A673 (cell line): ENCODE measurements at regions not wholly inside any gene's neighbourhood (a gene's known extent, or its start where the extent isn't known, plus 50 kb on each side); places are given as distances from the start of the nearest gene placed in this dataset.

Experiments
- BruUV-seq: library from RNA; stranded (reverse); fragments of 400-500 nt; replicated peaks from 2 replicates; lab custom pipeline; 2021; lab: Mats Ljungman, UMichigan
- CTCF ChIA-PET: fragments of 300-600 bp; sonication (Branson Sonifier 250); formaldehyde crosslinking; loops from one replicate; lab custom pipeline; 2022; ENCODE audit warnings: antibody characterized with exemption; lab: Charles Lee
- POLR2A ChIA-PET: fragments of 300-600 bp; sonication (Branson Sonifier 250); formaldehyde crosslinking; loops from one replicate; lab custom pipeline; 2022; ENCODE audit warnings: antibody characterized with exemption; ENCODE audit not compliant: low non-redundant PET; lab: Charles Lee
- DNase-seq: peaks from one replicate; pipeline ENCODE4 v3.0.0-alpha.2; 2015; ENCODE audit warnings: low spot score
- H3K27ac ChIP-seq: fragments of 200-600 bp; sonication (generic); 2 replicates; pipeline ENCODE4 v1.5.1; 2016; ENCODE audit warnings: mixed run types, low read depth, mild to moderate bottlenecking, mixed read lengths, antibody characterized with exemption, low read length; ENCODE audit not compliant: poor library complexity, severe bottlenecking
- H3K27me3 ChIP-seq: fragments of 200-600 bp; sonication (generic); replicated peaks from 2 replicates; pipeline ENCODE4 v1.6.1; 2017; ENCODE audit warnings: mixed run types, low read depth, mild to moderate bottlenecking, mixed read lengths, antibody characterized with exemption, low read length; ENCODE audit not compliant: insufficient read depth, poor library complexity
- H3K36me3 ChIP-seq: fragments of 200-600 bp; sonication (generic); 2 replicates; pipeline ENCODE4 v1.6.1; 2016; ENCODE audit warnings: mixed run types, mild to moderate bottlenecking, mixed read lengths, antibody characterized with exemption, low read length; ENCODE audit not compliant: insufficient read depth, poor library complexity, severe bottlenecking
- H3K4me1 ChIP-seq: fragments of 200-600 bp; sonication (generic); 2 replicates; pipeline ENCODE4 v1.6.1; 2017; ENCODE audit warnings: mixed run types, mild to moderate bottlenecking, mixed read lengths, antibody characterized with exemption, low read length; ENCODE audit not compliant: insufficient read depth, poor library complexity, severe bottlenecking
- H3K4me3 ChIP-seq: fragments of 200-600 bp; sonication (generic); 2 replicates; pipeline ENCODE4 v1.5.1; 2016; ENCODE audit warnings: low read depth, mixed run types, mild to moderate bottlenecking, mixed read lengths, low read length; ENCODE audit not compliant: poor library complexity, severe bottlenecking
- H3K9me3 ChIP-seq: fragments of 200-600 bp; sonication (generic); 2 replicates; pipeline ENCODE4 v1.6.1; 2016; ENCODE audit warnings: mixed run types, low read depth, mild to moderate bottlenecking, mixed read lengths, antibody characterized with exemption, low read length; ENCODE audit not compliant: poor library complexity, severe bottlenecking
- CTCF ChIP-seq: fragments of 300-800, 200-600 bp; sonication (generic); conservative IDR thresholded peaks from 2 replicates; pipeline ENCODE4 v1.5.1; 2017; ENCODE audit warnings: low read depth, mild to moderate bottlenecking, antibody characterized with exemption, low read length, moderate library complexity, mixed read lengths
- EZH2 ChIP-seq: fragments of 200-600 bp; sonication (generic); IDR thresholded peaks from 2 replicates; pipeline ENCODE4 v1.6.1; 2017; ENCODE audit warnings: borderline replicate concordance, low read depth, mild to moderate bottlenecking, mixed read lengths, antibody characterized with exemption, low read length; ENCODE audit not compliant: poor library complexity, severe bottlenecking
- intact Hi-C: fragments of 100-400 bp; cut with micrococcal nuclease; formaldehyde crosslinking; loops from one replicate; pipeline ENCODE4 v1.10.0; 2022; ENCODE audit not compliant: unreplicated experiment

GRCh38 chr13:86429756-86430155 is 630.5 kb upstream of the SLITRK6 start:
- POLR2A ChIA-PET, result no interaction called here

GRCh38 chr13:86438034-86438433 is 638.8 kb upstream of the SLITRK6 start:
- POLR2A ChIA-PET, result no interaction called here
- no peaks in the 10 kb centered on the region for H3K36me3 ChIP-seq
- H3K4me1 ChIP-seq, result no peaks in the 10 kb centered on the region
- no TSS peak for BruUV-seq
- no peak overlapping the region for H3K27ac ChIP-seq
- CTCF ChIA-PET, result no interaction called here
- intact Hi-C loops, result no loop called here
- TF ChIP-seq EZH2, result no peak
- TF ChIP-seq CTCF, result no peak
- H3K9me3 ChIP-seq, result no peaks in the 10 kb centered on the region
- H3K4me3 ChIP-seq, result no peak overlapping the region
- H3K27me3 ChIP-seq, result no peaks in the 10 kb centered on the region
- DNase-seq, result no peak

More at GRCh38 chr13:86429756-86430155, 630.5 kb upstream of the SLITRK6 start:
- H3K9me3 ChIP-seq, result no peaks in the 10 kb centered on the region
- no peak overlapping the region for H3K4me3 ChIP-seq
- BruUV-seq, result no TSS peak
- H3K27ac ChIP-seq, result no peak overlapping the region
- no peaks in the 10 kb centered on the region for H3K4me1 ChIP-seq
- no peaks in the 10 kb centered on the region for H3K27me3 ChIP-seq
- intact Hi-C loops, result no loop called here
- no peak for TF ChIP-seq EZH2
- TF ChIP-seq CTCF, result no peak
- no peaks in the 10 kb centered on the region for H3K36me3 ChIP-seq
- CTCF ChIA-PET, result no interaction called here
- DNase-seq, result no peak

GRCh38 chr13:86445206-86445605 is 646.0 kb upstream of the SLITRK6 start:
- intact Hi-C loops, result no loop called here
- ChIA-PET POLR2A (no interaction called here), CTCF (no interaction called here)
- Histone ChIP-seq H3K4me3 (no peak overlapping the region), H3K27me3 (no peaks in the 10 kb centered on the region), H3K9me3 (no peaks in the 10 kb centered on the region), H3K4me1 (peaks cover 8% of the 10 kb centered on the region), H3K27ac (no peak overlapping the region), H3K36me3 (no peaks in the 10 kb centered on the region)
- no TSS peak for BruUV-seq
- TF ChIP-seq EZH2 (no peak), CTCF (no peak)
- no peak for DNase-seq
